Midbrain (tissue), 1 donor: ENCODE measurements at regions not wholly inside any gene's neighbourhood (a gene's known extent, or its start where the extent isn't known, plus 50 kb on each side); places are given as distances from the start of the nearest gene placed in this dataset.
A peak's percentile ranks its signal among the peaks of the same experiment; 100 is the strongest.
"Not testable (repeated sequence)": the region's sequence is repeated elsewhere in the genome, so short reads cannot be mapped to it uniquely, and the experiment has no call there.

Experiments used
- DNase-seq: peaks from one replicate; lab custom pipeline; 2025; lab: John Stamatoyannopoulos, UW

DNA sequence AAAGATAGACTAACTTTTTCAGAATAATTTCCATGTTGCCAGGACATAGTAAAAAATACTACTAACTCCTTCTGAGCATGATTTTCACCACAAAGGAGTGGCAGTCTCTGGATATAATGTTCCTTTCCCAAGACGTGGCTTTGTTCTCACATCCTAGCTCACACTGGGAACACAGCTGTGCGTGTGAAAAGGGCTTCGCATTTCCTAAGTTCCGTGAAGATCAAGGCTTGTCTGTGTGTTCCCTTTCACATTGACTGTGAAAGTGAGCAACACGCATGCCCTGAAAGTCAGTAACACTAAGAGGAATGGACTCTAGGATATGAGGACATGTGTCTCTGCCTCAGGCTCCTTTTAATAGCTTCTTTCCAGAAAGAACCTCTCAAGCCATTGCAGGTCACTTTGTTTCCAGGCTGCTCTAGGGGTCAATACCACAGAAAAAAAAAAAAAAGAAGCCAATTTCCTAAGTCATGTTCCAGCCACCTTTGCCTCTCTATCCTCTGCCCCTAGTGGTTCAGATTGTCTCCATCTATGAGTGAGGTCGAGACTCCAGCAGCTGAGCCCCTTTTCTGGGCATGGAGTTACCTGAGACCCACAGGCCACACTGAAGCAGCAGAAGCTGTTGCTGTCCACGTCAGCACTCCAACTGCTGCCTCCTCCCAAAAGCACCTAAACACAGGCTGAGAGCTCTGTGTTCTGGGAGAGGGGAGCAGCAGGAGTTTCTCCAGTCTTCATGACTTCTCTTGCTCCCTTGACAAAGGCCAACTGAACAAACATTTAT, 355.9 kb downstream of the RSL24D1 start:
- no peak for DNase-seq

DNA sequence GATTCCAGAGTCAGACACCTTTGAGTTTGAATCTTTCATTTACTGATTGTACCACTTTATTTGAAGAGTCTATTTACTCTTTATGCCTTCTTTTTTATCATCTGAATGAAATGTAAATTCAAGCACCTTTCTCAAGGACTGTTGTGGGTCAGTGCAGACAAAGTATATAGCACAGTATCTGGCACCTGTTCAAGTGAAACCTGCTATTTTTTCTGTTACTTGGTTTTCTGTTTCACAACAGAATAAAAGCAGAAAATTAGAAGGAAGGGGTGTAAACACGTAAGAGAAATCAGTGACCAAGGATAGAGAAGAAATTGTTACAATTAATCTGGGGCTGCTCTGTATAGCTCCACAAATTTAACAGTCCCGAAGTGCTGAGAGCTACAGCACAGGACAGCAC, 357.4 kb downstream of the RSL24D1 start:
- DNase-seq: no peak

DNA sequence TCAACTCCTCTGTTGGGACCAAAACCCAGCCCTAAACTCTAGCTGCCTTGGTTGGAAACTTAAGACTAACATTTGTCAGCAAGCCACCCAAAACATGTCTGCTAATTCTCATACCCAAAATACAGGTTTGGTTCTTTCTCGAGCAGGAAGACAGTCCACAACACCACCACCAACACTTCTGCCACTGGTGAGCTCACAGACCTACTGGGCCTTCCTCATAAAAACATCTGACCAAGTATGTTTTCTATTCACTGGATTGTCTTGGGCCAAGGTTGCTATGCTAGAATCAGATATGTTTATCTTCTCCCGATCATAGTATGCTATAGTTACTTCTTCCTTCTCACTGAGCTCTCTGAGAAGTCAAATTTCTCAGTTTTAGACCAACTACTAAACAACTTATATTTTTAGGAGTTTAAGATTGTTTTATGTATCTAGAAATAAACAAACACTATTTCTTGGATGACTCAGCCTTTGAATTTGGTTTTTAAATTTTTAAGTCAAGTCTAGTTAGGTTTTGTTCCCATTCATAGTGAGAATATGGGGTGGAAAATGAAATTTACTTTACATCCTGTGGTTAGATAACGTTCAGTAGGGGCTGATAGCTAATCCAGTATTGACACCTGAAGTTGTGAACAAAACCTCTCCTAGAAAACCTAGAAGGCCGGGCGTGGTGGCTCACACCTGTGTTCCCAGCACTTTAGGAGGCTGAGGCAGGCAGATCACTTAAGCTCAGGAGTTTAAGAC, 360.5 kb downstream of the RSL24D1 start:
- no peak for DNase-seq

DNA sequence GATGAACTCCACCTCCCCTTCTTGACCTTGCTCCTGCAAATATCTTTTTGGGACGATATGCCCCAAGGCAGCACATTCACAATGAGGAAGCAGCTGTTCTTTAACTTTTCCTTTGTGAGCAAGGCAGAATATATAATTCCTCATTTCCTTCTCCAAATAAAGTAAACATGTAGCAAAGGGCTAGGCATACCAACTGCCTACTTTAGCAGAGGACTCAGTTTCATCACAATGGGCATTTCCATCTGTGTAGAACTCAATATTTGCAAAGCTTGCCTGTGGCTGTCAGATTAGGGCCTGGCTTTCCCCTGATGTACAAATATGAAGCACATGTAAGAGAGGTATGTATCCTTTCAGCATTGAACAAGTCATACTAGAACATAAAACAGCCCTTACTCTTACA, 366.9 kb downstream of the RSL24D1 start:
- DNase-seq: no peak

DNA sequence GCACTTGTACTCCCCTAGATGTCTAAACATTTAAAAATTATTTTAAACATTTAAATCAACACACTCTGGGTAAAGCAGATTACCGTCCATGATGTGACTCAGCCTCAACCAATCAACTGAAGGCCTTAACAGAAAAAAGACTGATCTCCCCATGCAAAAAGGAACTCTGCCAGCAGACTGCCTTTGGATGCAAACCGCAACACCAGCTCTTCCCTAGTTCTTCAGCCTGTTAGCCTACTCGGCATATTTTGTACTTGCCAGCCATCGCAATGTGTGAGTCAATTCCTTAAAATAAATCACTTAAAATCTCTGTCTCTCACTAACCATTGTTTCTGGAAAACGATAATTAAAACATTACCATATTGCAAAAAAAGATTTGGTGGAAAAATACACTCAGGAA, 375.9 kb downstream of the RSL24D1 start:
- DNase-seq: peak; percentile 20

DNA sequence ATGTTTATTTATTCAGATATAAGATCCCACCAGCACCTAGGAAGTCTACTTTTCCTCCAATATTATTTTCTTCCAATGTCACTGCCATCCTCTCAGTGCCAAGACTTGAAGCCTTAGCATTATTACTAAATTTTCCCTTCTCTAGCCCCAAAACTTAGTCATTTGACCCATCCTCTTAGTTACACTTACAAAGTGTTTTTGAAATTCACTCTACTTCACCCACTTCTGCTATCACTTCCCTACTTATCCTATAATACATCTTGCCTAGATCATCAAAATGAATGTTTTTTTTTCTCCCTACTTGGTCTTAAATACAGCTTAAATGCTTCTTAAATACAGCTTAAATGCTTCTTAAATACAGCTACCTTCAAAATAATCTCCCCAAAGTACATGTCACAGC, 376.6 kb downstream of the RSL24D1 start:
- no peak for DNase-seq

DNA sequence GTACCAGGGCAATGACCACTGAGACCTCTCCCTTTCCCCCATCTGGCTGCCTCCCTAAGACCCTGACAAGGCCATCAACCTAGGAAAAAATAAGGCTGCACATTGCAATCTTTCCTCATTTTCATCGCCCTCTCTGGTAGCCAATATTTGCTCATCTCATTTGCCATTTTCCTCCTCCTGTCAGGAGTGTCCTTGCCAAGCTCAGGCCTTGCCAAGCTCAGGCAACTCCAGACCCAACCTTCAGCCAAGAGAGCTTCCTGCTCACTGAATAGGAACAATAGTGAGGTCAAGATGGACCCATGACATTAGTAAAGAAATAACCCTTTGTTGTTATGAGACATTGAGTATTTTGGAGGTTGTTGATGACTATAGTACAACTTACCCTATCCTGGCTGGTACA, 380.3 kb downstream of the RSL24D1 start:
- no peak for DNase-seq

DNA sequence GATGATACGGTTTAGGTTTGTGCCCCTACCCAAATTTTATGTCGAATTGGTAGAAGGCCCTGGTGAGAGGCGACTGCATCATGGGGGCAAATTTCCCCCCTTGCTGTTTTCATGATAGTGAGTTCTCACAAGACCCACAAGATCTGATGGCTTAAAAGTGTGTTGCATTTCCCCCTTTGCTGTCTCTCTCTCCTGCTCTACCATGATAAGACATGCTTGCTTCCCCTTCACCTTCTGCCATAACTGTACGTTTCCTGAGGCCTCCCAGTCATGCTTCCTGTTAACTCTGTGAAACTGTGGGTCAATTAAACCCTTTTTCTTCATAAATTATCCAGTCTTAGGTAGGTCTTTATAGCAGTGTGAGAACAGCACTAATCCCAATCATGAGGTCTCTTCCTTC, 381.2 kb downstream of the RSL24D1 start:
- DNase-seq: no peak

DNA sequence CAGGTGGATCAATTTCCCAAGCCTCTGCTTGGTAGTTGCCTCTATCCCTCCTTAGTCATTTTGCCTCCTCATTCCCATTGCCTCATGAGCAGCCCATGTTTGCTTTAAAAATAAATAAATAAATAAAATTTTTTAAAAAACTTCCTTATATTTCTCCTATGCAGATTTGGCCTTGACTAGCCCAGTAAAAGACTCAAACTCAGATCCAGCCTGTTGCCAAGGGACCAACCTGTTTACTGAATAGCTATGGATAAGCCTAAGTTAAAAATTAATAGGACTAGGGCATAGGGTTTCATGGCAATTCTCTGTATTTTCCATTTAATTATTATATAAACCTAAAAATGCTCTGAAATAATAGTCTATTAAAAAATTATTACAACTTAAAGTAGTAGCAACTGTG, 384.4 kb downstream of the RSL24D1 start:
- no peak for DNase-seq

DNA sequence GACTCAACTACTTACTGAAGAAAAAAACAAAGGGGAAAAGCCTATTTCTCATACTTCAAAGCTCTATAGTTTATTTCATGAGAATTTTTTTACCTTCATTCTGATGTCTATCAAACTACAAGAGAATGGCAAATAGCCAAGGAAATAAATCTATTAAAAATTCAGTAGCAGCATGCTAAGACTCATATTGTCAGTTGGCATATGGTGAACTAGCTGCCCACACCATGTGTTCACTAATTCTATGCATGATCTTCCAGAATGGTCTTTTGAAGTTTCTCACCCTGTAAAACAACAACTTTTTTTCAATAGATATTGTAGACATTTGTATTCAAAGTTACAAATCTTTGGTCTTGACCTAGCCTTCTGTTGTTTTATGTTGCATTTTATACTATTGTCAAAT, 386.2 kb downstream of the RSL24D1 start:
- no peak for DNase-seq

DNA sequence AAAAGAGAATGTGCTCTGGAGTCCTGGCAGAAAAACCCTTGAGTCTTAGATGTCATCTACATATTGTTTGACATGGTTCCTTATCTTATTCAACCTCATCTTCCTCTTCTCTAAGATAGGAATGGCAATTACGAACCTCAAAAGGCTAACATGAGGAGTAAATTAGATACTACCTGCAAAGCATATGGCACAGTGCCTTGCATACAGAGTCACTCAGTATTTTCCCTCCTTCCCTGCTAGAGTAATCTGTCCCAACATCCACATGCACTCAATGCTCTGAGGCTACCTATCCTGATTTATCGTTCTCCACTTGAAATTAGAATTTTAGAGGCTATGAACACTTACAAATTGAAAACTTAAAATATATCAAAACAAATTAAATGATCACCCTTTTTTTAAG, 386.7 kb downstream of the RSL24D1 start:
- no peak for DNase-seq

DNA sequence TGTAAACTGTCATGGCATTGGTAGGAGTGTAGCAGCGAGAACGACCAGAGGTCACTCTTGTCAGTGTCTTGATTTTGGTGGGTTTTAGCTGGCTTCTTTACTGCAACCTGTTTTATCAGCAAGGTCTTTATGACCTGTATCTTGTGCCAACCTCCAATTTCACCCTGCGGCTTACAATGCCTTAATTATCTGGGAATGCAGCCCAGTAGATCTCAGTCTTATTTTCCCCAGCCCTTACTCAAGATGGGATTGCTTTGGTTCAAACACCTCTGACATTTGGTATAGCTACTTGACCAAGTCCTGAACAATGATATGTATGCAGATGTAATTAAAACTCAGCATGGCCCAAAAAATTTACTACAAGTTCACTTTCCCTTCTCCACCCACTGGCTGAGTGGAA, 388.4 kb downstream of the RSL24D1 start:
- no peak for DNase-seq

DNA sequence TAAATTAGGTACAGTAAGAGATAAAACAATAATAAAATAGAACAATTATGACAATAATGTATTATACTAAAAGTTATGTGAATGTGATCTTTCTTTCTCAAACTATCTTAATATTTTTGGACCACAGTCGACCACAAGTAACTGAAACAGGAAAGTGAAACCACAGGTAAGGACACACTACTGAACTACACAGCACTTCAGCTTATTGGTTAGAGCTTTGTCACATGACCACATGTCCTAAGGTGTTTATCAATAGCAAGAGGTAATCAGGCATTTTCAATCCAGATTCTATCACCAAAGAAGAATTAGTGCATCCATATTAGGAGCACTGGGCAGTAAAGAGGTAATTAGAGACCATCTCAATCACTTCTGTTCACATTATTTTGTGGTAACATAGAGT, 392.8 kb downstream of the RSL24D1 start:
- no peak for DNase-seq

DNA sequence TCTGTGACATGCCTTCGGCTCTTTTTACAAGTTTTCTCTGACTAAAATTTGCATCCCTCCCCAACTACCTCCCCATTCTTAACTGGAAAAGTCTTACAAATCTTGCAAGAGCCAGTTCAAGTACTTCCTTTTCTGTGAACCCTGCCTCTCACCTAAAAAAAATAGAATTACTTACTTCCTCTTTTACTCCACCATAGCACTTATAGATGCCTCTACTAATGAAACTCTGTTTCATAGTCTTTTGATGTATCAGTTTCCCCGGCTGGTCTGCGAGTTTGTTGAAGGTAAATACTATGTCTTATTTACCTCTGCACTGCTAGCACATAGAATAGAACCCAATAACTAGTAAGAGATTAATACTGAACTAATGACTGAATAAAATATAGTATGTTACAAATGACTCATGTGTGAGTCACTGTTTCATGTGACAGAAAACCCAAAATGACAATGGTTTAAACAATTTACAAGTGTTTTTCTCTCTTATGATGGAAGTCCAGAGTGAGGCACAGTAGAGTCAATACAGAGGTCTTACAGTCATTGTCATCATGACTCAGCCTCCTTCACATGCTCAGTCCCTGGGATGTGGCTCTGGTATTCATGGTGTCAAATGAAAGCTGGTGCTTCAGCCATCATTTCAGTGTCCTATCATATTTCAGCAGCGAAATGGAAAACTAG, 393.5 kb downstream of the RSL24D1 start:
- peak; percentile 2 for DNase-seq

DNA sequence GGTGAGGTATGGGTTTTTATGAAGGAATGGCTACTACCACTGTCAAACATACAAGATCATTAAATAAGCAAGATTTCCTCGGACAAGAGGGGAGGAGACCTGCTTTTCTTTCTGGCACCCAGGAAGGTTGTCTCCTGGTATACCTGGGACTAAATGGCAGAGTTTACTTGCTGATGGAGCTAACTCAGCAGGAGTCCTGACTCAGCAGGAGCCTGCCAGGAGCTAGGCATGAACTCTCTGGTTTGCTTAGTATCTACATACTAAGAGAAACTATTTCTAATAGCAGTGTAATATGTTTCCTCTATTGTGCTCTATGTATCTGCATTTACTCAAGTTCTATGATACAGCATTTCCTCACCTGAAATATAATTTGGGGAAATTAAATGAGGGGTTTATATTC, 404.2 kb downstream of the RSL24D1 start:
- DNase-seq: no peak

DNA sequence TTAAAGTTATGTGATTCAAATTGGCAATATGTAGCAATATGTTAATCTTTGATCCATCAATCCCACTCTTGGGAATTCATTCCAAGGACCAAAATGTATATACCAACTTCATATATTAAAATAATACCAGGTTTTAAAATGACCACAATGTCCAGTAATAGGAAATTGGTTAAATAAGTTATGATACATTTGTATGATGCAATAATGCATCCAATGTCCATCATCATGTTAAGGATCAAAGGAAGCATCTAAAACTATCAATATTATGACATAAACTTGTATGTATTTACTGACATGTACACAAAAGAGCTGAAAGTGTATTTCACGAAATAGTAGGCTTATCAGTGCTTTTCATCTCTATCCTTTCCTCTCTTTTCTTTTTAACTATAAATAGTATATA, 406.0 kb downstream of the RSL24D1 start:
- DNase-seq: no peak

DNA sequence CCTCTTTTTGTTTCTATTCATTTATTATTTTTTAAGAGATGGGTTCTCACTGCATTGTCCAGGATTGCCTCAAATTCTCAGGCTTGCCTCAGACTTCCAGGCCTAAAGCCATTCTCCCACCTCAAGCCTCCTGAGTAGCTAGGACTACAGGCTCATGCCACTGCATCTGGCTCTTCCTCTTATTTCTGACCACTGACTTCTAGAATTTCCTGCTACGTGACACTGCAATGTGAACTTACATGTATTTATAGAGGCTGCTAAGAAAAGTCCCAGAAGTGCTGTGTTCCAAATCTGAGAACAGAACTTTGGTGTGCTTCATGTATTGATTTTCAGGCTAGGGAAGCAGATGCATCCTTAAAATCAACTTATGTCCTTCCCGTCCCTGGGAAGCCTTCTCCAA, 407.4 kb downstream of the RSL24D1 start:
- peak; percentile 4 for DNase-seq

DNA sequence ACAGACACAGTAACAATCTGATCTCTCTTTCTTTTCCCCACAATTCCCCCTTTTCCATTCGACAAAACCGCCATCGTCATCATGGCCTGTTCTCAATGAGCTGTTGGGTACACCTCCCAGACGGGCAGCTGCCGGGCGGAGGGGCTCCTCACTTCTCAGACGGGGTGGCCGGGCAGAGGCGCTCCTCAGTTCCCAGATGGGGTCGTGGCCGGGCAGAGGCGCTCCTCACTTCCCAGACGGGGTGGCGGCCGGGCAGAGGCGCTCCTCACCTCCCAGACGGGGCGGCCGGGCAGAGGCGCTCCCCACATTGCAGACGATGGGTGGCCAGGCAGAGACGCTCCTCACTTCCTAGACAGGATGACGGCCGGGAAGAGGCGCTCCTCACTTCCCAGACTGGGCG, 415.5 kb downstream of the RSL24D1 start:
- DNase-seq: not testable (repeated sequence)

DNA sequence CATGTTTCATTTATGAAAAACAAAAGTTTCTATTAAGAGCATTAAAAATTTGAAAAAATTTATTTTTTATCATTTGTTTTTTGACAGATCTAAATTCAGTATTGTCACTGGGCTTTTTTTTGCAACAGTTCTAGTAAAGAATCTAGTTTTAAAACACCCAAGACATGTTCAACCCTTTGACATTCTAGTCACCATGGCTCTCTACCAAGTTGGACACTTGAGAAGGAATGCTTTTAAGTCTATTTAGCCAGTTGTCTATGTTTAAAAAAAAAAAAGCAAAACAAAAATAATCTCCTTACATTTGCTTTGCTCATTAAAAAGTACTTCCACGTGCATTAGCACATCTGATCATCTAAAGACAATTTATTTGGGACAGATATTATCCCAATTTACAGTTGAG, 417.5 kb downstream of the RSL24D1 start:
- DNase-seq: no peak

DNA sequence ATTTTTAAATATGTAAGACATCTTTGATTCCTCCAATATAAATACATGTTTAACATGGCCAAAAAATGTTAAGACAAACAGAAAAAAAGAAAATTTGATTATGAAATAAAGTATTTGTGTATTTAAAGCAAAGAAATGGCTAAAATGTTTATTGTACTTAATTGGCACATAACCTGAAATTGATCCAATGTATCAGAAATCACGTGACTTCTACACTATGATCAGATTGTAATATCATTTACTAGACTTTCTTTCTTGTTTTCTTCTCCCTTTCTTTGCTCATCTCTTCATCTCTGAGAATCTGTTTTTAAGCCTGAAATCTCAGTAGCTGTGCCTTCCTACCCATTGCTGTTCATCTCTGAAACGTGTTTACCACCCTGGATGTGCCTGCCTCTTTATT, 420.3 kb downstream of the RSL24D1 start:
- no peak for DNase-seq

DNA sequence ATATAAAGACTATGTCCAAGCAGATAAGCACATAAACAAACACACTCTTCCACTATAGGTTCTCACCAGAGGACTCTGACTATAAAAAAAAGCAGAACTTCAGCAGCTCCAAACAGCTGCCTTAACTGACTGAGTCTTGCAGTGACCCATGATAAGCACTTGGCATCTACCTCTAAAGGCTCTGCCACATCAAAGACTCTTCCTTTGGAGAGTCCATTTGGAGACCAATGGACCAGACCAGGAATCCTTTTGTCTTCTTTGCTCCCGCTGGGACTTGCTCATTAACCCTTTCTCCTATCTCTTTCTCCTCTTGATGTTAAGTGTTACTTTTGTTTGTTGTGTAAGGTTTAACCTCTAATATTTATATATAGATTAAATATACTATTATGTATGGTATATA, 424.1 kb downstream of the RSL24D1 start:
- no peak for DNase-seq

DNA sequence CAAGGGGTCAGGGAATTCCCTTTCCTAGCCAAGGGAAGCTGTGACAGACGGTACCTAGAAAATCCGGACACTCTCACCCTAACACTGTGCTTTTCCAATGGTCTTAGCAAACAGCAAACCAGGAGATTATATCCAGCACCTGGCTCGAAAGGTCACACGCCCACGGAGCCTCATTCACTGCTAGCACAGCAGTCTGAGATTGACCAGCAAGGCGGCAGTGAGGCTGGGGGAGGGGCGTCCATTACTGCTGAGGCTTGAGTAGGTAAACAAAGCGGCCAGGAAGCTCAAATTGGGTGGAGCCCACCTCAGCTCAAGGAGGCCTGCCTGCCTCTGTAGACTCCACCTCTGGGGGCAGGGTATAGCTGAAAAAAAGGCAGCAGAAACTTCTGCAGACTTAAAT, 447.3 kb downstream of the RSL24D1 start:
- not testable (repeated sequence) for DNase-seq

DNA sequence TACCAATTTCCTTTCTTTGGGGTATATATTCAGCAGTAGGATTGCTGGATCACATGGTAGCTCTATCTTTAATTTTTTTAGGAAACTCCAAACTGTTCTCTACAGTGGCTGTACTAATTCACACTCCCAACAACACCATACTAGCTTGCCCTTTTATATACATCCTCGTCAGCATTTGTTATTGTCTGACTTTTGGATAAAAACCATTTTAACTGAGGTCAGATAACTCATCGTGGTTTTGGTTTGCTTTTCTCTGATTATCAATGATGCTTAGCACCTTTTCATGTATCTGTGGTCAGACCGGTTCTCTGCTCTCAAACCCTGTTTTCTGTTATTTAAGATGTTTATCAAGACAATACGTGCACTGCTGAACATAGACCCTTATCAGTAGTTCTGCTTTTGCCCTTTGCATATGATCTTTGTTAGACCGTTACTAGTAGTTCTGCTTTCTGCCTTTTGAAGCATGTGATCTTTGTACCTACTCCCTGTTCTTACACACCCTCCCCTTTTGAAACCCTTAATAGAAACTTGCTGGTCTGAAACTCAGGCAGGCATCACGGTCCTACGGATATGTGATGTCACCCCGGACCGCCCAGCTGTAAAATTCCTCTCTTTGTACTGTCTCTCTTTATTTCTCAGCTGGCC, 474.3 kb downstream of the RSL24D1 start:
- DNase-seq: no peak
